Esophagus mucosa (tissue), 1 donor: ENCODE measurements at regions not wholly inside any gene's neighbourhood (a gene's known extent, or its start where the extent isn't known, plus 50 kb on each side); places are given as distances from the start of the nearest gene placed in this dataset.
A peak's percentile ranks its signal among the peaks of the same experiment; 100 is the strongest.

ENCODE experiments used
- ATAC-seq: fragments of 200-7000 bp; cut with Tn5 transposase; one replicate; pipeline ENCODE4 v1.9.1; 2020
- donor health status: DM: yes; HTN: yes; CAD: no.

- ATAC-seq: no peak
These were observed 102.8 kb upstream of the RET start for GRCh38 chr10:42973870-42974692.

DNA sequence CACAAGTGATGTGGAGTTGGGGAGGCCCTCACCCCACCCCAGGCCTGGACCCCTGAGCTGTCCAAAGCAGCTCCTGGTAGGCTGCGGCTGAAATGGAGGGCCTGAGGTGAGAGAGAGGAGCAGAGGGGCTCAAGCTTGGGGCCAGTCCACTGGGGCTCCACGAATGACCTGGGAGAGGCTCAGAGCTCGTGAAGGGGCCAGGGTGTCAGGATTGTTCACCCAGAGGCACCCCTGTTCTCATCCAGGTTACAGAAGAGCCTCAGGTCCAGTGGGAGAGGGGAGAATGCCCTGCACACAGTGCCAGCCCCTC, 102.2 kb upstream of the RET start:
- ATAC-seq: no peak

DNA sequence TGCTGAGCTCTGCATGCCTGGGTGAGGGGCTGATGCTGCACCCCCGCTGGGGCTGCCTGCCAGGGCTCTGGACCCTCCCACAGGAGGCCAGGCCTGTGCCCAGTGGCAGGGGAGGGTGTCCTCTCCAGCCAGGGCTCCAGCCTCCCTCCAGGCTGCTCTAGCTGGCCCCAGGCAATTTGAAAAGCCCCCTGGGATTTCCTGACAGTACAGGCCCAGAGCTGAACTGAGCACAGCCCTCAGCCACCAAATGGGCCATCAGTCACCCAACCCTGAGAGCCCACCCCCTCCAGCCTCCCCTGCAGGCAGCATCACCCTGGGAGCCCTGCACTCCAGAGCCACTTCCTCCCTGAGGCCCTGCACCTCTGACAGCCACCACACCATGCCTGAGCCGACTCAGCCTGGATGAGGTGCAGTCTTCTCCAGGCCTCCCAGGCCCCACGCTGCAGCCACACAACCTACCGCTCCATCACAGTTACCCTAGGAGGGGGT, 101.8 kb upstream of the RET start:
- peak; percentile 21 for ATAC-seq

GRCh38 chr10:42975558-42976340, 101.1 kb upstream of the RET start:
- ATAC-seq: no peak

GRCh38 chr10:42976351-42977031, 100.4 kb upstream of the RET start:
- no peak for ATAC-seq

GRCh38 chr10:42977032-42977416, 99.8 kb upstream of the RET start:
- no peak for ATAC-seq

GRCh38 chr10:42979181-42979580, 97.7 kb upstream of the RET start:
- ATAC-seq: no peak

DNA sequence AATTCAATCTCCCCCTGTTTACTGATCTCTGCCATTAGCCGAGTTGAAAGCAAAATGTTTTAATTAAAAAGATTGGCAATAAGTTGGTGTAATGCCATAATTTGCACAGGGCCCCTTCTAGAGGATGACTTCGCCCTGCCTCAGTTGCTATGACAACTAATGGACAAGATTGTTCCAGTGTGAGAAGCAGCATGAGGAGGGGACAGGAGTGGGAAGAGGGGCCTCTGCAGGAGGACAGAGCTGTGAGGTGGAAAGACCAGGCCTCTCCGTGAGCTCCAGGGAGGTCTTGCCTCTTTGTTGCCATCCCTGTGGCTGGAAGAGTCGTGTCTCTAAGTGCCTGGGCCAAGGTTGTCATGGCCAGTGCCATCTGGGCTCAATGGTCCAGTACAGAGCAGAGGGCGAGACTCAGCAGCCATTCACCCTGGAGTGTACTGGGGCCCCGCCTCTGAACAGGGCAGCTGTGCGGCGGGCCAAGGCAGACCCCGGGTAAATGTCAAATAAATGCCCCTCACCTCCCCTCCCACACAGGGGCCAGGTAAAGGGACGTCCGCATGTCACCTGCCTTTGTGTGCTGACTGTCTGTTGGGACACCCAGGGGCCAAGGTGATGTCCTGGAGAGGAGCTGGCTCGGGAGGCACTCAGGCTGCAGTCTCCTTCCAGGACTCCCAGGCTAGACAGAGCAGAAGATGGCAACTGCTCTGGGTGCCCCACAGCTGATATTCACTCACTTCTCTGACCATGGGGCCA, 97.0 kb upstream of the RET start:
- no peak for ATAC-seq

- no peak for ATAC-seq
These were observed 96.1 kb upstream of the RET start for GRCh38 chr10:42980553-42981357.

DNA sequence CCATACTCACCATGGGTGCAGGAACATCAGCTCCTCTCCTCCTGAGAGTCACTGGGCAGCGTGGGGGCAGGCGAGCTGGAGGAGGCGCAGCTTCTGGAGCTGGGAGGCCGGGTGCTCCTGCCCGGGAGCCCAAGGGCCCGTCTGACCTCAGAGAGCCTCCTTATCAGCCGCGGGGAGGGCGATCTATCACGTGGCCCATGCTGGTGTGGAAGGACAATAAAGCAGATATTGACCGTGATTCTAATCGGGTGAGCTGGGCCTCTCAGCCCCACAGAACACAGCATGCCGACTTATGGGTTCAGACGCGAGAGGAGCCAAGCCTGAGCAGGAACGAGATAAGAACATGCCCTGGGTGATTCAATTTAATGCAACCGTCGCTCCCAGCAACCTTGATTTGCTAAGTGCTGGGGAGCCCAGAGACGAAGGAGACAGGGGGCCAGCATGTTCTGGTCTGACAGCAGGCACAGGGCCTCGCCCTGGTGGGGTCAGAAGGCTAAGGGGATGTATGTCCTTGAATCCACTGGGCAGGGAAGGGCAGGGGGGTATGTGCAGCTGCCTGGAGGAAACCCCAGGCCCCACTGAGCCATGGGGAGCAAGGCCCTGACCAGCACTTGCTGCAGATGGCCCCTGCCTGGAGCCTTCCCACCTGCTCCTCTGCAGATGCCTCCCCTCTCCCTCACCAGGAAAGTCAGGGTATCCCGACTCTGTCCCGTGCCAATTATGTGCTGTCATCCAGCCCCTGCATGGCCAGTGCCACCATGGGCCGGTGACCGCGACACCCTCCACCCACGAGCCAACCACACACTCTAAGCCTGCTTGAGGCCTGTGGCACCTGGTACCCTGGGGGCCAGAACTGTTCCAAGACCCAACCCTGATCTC, 95.3 kb upstream of the RET start:
- no peak for ATAC-seq

DNA sequence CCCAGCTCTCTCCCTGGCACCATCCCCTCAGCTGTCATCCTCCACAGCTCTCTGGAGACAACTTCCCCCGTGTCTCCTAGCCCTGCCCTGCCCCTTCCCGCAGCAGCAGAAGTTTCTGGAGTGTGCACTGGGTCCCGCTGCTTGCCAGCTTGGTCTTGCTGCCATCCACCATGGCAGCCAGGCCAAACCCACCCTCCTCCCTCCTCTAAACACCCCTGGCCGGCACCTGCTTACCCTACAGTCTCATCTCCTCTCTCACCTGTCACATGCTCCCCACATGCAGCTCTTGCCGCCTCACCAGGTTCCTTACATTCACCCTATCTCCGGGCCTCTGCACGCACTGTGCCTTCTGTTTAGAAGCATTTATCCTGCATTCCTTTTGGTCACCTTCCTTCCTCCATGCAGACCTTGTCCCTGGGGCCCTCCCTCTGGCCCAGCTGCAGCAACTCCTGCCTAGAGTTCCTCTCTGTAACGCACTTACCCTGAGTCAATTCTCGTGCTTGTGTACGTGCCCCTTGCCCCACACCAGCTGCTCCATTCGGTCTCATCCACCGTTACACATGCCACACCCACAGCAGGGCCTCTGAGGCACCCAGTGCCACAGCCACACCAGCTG, 93.9 kb upstream of the RET start:
- ATAC-seq: no peak

DNA sequence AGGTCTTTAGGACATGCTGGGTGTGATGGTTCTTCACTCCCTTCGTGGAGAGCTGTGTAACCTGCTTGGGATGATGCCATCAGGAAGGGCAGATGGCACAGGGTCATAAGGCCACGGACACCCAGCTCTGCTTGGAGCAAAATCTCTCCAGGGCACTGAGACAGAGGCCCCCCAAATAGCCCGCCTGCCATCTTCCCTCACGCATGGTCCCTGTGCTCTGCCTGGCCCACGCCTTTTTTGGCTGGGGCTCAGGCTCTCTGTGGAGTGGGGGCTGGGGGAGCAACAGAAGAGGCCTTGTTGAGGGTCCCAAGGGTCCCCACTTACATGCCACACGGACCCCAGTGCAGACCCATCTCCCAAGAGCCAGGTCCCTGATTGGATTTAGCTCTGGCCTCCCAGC, 93.3 kb upstream of the RET start:
- ATAC-seq: no peak

- ATAC-seq: no peak
These were observed 92.7 kb upstream of the RET start for GRCh38 chr10:42984035-42984610.

- no peak for ATAC-seq
These were observed 92.0 kb upstream of the RET start for GRCh38 chr10:42984761-42985325.

GRCh38 chr10:42985436-42986316, 91.2 kb upstream of the RET start:
- no peak for ATAC-seq

DNA sequence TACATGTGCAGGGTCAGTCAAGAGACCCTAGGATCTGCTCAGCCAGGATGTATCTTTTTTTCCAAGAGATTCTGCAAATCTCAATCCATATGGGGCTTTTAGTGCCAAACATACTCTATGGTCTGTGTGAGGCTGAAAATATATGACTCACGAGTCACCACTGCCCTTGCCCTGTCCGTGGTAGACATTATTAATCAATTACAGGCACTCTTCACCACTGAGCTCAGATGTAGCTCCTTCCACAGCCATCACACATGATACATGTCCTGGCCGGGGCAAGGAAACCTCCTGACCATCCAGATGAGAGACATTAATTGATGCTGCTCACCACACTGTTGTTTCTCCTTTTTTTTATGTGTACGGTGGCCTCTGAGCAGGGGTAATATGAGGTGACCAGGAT, 90.2 kb upstream of the RET start:
- ATAC-seq: no peak

DNA sequence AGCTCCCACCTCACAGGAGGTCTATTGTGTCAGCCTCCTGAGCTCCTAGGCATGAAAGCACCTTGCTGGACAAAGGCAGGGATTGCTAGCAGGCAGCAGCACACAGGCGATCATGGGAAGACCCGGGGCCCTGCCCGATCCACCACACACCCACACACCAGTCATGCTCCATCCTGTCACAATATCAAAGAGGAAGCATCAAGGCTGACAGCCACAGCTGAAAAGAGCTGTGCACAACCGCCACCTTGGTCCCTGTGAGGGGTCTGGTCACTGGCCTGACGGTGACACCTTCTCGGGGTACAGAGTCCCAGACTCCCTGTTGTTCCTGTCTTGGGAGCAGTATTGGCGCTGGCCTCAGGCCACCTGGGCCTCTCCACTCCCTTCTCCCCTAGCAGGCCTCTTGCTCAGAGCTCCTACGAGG, 89.7 kb upstream of the RET start:
- ATAC-seq: no peak

- ATAC-seq: no peak
These were observed 89.3 kb upstream of the RET start for GRCh38 chr10:42987575-42987974.

- ATAC-seq: no peak
These were observed 88.8 kb upstream of the RET start for GRCh38 chr10:42988069-42988468.
